ENCODE measurements at regions not wholly inside any gene's neighbourhood (a gene's known extent, or its start where the extent isn't known, plus 50 kb on each side); places are given as distances from the start of the nearest gene placed in this dataset.

GRCh38 chr4:22170353-22170752, 221.8 kb upstream of the KCNIP4 start:
- no peaks in the 10 kb centered on the region for H3K9me3 ChIP-seq (ENCODE audit: control insufficient read depth, insufficient read depth, low read depth, low read length)
- H3K27ac ChIP-seq (ENCODE audit: insufficient read depth, low read length), result no peak overlapping the region
- H3K36me3 ChIP-seq (ENCODE audit: control insufficient read depth, insufficient read depth, low read length), result no peaks in the 10 kb centered on the region
- no peak overlapping the region for H3K9ac ChIP-seq (ENCODE audit: insufficient read depth, low read length)
- H3K4me3 ChIP-seq (replicated peaks in 1 of 4; ENCODE audit: control extremely low read depth in 1 of 4, insufficient read depth in 1 of 4, low read depth in 3 of 4, low read length in 4 of 4), result no peak overlapping the region
- DNase-seq (ENCODE audit: low read depth in 2 of 2), result peak; percentile 69 to 92
- H3K79me2 ChIP-seq (ENCODE audit: control insufficient read depth, insufficient read depth, low read length), result no peaks in the 10 kb centered on the region
- H4K20me1 ChIP-seq (ENCODE audit: control insufficient read depth, extremely low read depth, insufficient read depth, low read length), result no peaks in the 10 kb centered on the region
- no peak overlapping the region for H2AFZ ChIP-seq (ENCODE audit: low read length)
- H3K27me3 ChIP-seq (ENCODE audit: control insufficient read depth, insufficient read depth, low read length), result no peaks in the 10 kb centered on the region
- H3K4me1 ChIP-seq (ENCODE audit: control insufficient read depth, extremely low read depth, insufficient read depth, low read length), result no peaks in the 10 kb centered on the region
- TF ChIP-seq, protein P1, sequence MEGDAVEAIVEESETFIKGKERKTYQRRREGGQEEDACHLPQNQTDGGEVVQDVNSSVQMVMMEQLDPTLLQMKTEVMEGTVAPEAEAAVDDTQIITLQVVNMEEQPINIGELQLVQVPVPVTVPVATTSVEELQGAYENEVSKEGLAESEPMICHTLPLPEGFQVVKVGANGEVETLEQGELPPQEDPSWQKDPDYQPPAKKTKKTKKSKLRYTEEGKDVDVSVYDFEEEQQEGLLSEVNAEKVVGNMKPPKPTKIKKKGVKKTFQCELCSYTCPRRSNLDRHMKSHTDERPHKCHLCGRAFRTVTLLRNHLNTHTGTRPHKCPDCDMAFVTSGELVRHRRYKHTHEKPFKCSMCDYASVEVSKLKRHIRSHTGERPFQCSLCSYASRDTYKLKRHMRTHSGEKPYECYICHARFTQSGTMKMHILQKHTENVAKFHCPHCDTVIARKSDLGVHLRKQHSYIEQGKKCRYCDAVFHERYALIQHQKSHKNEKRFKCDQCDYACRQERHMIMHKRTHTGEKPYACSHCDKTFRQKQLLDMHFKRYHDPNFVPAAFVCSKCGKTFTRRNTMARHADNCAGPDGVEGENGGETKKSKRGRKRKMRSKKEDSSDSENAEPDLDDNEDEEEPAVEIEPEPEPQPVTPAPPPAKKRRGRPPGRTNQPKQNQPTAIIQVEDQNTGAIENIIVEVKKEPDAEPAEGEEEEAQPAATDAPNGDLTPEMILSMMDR (conservative IDR thresholded peaks at IDR 0.05 in 1 of 2, IDR thresholded peaks at IDR 0.05 in 1 of 2; ENCODE audit: low read depth in 1 of 2, low read length in 2 of 2), result no peak
- no peak for TF ChIP-seq EZH2 (IDR thresholded peaks at IDR 0.05; ENCODE audit: low read length, missing control alignments)
- H3K4me2 ChIP-seq (ENCODE audit: extremely low read depth, insufficient read depth, low read length), result no peak overlapping the region

GRCh38 chr4:22167201-22167600, 218.6 kb upstream of the KCNIP4 start:
- Histone ChIP-seq H3K36me3 (ENCODE audit: control insufficient read depth, insufficient read depth, low read length) (no peaks in the 10 kb centered on the region), H3K4me2 (ENCODE audit: extremely low read depth, insufficient read depth, low read length) (no peak overlapping the region), H3K4me1 (ENCODE audit: control insufficient read depth, extremely low read depth, insufficient read depth, low read length) (no peaks in the 10 kb centered on the region), H3K9ac (ENCODE audit: insufficient read depth, low read length) (no peak overlapping the region), H2AFZ (ENCODE audit: low read length) (no peak overlapping the region), H4K20me1 (ENCODE audit: control insufficient read depth, extremely low read depth, insufficient read depth, low read length) (no peaks in the 10 kb centered on the region), H3K9me3 (ENCODE audit: control insufficient read depth, insufficient read depth, low read depth, low read length) (no peaks in the 10 kb centered on the region), H3K27ac (ENCODE audit: insufficient read depth, low read length) (no peak overlapping the region), H3K79me2 (ENCODE audit: control insufficient read depth, insufficient read depth, low read length) (no peaks in the 10 kb centered on the region), H3K27me3 (ENCODE audit: control insufficient read depth, insufficient read depth, low read length) (no peaks in the 10 kb centered on the region), H3K4me3 (replicated peaks in 1 of 4; ENCODE audit: control extremely low read depth in 1 of 4, insufficient read depth in 1 of 4, low read depth in 3 of 4, low read length in 4 of 4) (no peak overlapping the region)
- no peak for TF ChIP-seq EZH2 (IDR thresholded peaks at IDR 0.05; ENCODE audit: low read length, missing control alignments)
- TF ChIP-seq, protein P1 (conservative IDR thresholded peaks at IDR 0.05 in 1 of 2, IDR thresholded peaks at IDR 0.05 in 1 of 2; ENCODE audit: low read depth in 1 of 2, low read length in 2 of 2), result no peak
- peak in 1 of 2 donors; percentile 64 for DNase-seq (ENCODE audit: low read depth in 2 of 2)

- H4K20me1 ChIP-seq (ENCODE audit: control insufficient read depth, extremely low read depth, insufficient read depth, low read length), result no peaks in the 10 kb centered on the region
- no peaks in the 10 kb centered on the region for H3K9me3 ChIP-seq (ENCODE audit: control insufficient read depth, insufficient read depth, low read depth, low read length)
- no peak overlapping the region for H3K27ac ChIP-seq (ENCODE audit: insufficient read depth, low read length)
- TF ChIP-seq EZH2 (IDR thresholded peaks at IDR 0.05; ENCODE audit: low read length, missing control alignments), result no peak
- TF ChIP-seq, protein P1 (conservative IDR thresholded peaks at IDR 0.05 in 1 of 2, IDR thresholded peaks at IDR 0.05 in 1 of 2; ENCODE audit: low read depth in 1 of 2, low read length in 2 of 2), result no peak
- H2AFZ ChIP-seq (ENCODE audit: low read length), result no peak overlapping the region
- H3K4me1 ChIP-seq (ENCODE audit: control insufficient read depth, extremely low read depth, insufficient read depth, low read length), result no peaks in the 10 kb centered on the region
- H3K79me2 ChIP-seq (ENCODE audit: control insufficient read depth, insufficient read depth, low read length), result no peaks in the 10 kb centered on the region
- H3K36me3 ChIP-seq (ENCODE audit: control insufficient read depth, insufficient read depth, low read length), result no peaks in the 10 kb centered on the region
- H3K27me3 ChIP-seq (ENCODE audit: control insufficient read depth, insufficient read depth, low read length), result no peaks in the 10 kb centered on the region
- H3K9ac ChIP-seq (ENCODE audit: insufficient read depth, low read length), result no peak overlapping the region
- no peak overlapping the region for H3K4me2 ChIP-seq (ENCODE audit: extremely low read depth, insufficient read depth, low read length)
- H3K4me3 ChIP-seq (replicated peaks in 1 of 4; ENCODE audit: control extremely low read depth in 1 of 4, insufficient read depth in 1 of 4, low read depth in 3 of 4, low read length in 4 of 4), result no peak overlapping the region
- DNase-seq (ENCODE audit: low read depth in 2 of 2), result no peak
These were observed 213.9 kb upstream of the KCNIP4 start for GRCh38 chr4:22162454-22162853.

Measured in fibroblast of lung (primary cell).